Astrocyte (in vitro differentiated cells and primary cell): ENCODE measurements at regions not wholly inside any gene's neighbourhood (a gene's known extent, or its start where the extent isn't known, plus 50 kb on each side); places are given as distances from the start of the nearest gene placed in this dataset.

Experiments used
- CTCF ChIP-seq: IDR thresholded peaks from 2 replicates; pipeline ENCODE4 v1.5.1; 2011; ENCODE audit warnings: low read depth, mild to moderate bottlenecking, inconsistent platforms, low read length, moderate library complexity; ENCODE audit not compliant: insufficient read depth
- EZH2 ChIP-seq: IDR thresholded peaks from 2 replicates; pipeline ENCODE4 v1.6.1; 2012; ENCODE audit warnings: mild to moderate bottlenecking, low read length, inconsistent platforms; ENCODE audit not compliant: insufficient read depth

GRCh38 chr7:145462463-145462862, 626.6 kb upstream of the TPK1 start:
- TF ChIP-seq CTCF (no peak), EZH2 (no peak)
